AG04450 (cell line): ENCODE measurements at regions not wholly inside any gene's neighbourhood (a gene's known extent, or its start where the extent isn't known, plus 50 kb on each side); places are given as distances from the start of the nearest gene placed in this dataset.
"Not testable (repeated sequence)": the region's sequence is repeated elsewhere in the genome, so short reads cannot be mapped to it uniquely, and the experiment has no call there.

Experiments used
- CTCF ChIA-PET: fragments of 300-600, 350-600 bp; formaldehyde crosslinking; extraction: SDS; loops from one replicate; lab custom pipeline; 2022; ENCODE audit warnings: antibody characterized with exemption, inconsistent platforms; lab: Charles Lee
- POLR2A ChIA-PET: fragments of 350-600 bp; formaldehyde crosslinking; extraction: SDS; loops from one replicate; lab custom pipeline; 2021; ENCODE audit warnings: antibody characterized with exemption, inconsistent platforms; lab: Yijun Ruan, JAX
- DNase-seq: peaks from one replicate; pipeline ENCODE4 v3.0.0-alpha.2; 2011; ENCODE audit warnings: low read depth, low spot score
- H3K27ac ChIP-seq: one replicate; pipeline ENCODE4 v1.5.1; 2012; ENCODE audit warnings: low read depth, low read length, control low read depth
- H3K27me3 ChIP-seq: one replicate; pipeline ENCODE4 v1.6.0; 2012; ENCODE audit warnings: low read length; ENCODE audit not compliant: control insufficient read depth, insufficient read depth
- H3K4me3 ChIP-seq: 2 replicates; pipeline ENCODE4 v1.5.1; 2011; ENCODE audit warnings: mild to moderate bottlenecking, low read depth, low read length, control low read depth
- H3K9me3 ChIP-seq: 2 replicates; pipeline ENCODE4 v1.5.1; 2012; ENCODE audit warnings: low read length; ENCODE audit not compliant: control insufficient read depth, insufficient read depth

DNA sequence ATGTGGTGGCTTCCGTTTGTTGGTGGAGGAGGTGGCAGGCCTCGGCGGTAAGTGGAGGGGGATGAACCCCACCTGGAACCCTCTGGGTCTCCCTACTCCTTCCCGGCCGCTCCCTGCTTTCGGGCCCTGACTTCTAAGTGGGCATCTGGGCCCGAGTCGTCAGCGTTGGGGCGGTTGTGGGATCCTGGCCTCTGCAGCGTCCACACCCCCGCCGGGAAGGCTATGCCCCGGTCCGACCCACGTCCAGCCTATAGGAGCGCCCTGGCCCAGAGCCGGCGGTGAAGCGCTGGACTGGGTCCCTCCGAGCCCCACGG is 986.3 kb downstream of the TUBA3C start:
- peaks cover 23% of the 10 kb centered on the region for H3K9me3 ChIP-seq
- POLR2A ChIA-PET, H3K4me3 ChIP-seq, H3K27ac ChIP-seq, CTCF ChIA-PET, H3K27me3 ChIP-seq, DNase-seq: not testable (repeated sequence)

DNA sequence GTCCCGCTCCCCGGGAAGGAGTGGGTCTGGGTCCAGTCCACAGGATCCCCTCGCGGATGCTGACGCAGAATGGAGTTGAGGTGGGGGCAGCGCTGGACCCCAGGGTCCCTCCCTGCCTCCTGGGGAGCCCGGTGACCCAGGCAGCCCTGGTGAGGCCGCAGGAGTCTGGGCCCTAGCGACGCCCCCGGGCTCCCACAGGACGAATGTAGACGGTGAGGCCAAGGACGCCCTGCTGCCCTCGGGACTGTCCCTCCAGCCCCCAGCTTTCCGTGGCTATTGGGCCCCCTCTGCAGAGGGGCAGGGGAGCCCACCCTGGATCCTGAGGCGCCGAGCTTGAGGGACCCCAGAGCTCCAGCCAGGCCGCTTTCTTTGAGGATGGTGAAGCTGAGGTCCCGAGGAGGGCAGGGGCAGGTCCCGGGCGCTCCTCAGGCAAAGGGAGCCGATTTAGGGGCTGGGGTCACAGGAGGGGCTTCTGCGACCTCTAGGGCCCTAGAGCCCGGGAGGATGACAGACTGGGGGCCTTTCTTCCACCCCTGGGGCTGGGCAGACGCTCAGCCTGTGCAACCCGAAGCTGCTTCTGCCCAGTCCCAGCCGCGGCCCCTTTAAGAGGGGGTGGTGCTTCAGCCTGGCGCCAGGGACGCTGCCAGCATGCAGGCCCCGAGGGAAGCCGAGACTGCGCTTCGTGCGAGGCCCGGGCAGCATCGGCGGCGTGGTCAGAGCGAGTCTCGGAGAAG is 986.8 kb downstream of the TUBA3C start:
- H3K9me3 ChIP-seq, result peaks cover 28% of the 10 kb centered on the region
- H3K27ac ChIP-seq, H3K27me3 ChIP-seq, CTCF ChIA-PET, POLR2A ChIA-PET, H3K4me3 ChIP-seq, DNase-seq: not testable (repeated sequence)

DNA sequence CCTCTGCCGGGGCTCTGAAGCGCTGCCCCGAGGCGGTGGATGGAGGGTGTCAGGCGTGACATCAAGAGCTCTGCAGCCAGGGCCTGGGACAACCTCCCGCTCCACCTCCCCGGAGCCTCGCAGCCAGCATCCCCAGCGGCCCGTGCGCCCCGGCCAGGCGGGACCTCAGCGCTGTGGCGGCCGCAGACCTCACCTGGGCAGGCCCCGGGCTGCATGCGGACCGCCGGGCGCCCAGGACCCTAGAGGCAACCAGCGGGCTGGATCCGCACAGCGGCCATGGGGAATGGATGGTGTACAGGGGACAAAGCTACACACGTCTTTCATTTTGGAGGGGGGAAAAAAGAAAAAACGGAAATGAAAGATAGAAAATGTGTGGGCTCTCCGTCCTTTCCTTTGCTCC is 987.5 kb downstream of the TUBA3C start:
- H3K27ac ChIP-seq, H3K4me3 ChIP-seq, H3K27me3 ChIP-seq, CTCF ChIA-PET, DNase-seq, POLR2A ChIA-PET: not testable (repeated sequence)
- peaks cover 29% of the 10 kb centered on the region for H3K9me3 ChIP-seq
